IMR-90 (cell line): ENCODE measurements at regions not wholly inside any gene's neighbourhood (a gene's known extent, or its start where the extent isn't known, plus 50 kb on each side); places are given as distances from the start of the nearest gene placed in this dataset.

Source experiments
- ATAC-seq: fragments of 200-7000 bp; cut with Tn5 transposase; 2 replicates; pipeline ENCODE4 v1.9.1; 2020; ENCODE audit warnings: low read depth, mild to moderate bottlenecking, moderate library complexity
- BruUV-seq: library from RNA; stranded (reverse); fragments of 400-500 nt; replicated peaks from 2 replicates; lab custom pipeline; 2021; lab: Mats Ljungman, UMichigan
- CTCF ChIA-PET: fragments of 300-600 bp; formaldehyde crosslinking; extraction: SDS; loops from one replicate; lab custom pipeline; 2021; ENCODE audit warnings: antibody characterized with exemption; lab: Yijun Ruan, JAX
- POLR2A ChIA-PET: fragments of 300-600 bp; sonication (Branson Sonifier 250); formaldehyde crosslinking; loops from one replicate; lab custom pipeline; 2022; ENCODE audit warnings: antibody characterized with exemption; ENCODE audit not compliant: unreplicated experiment; lab: Charles Lee
- DNase-seq: peaks from one replicate; pipeline ENCODE4 v3.0.0; 2013
- H2AFZ ChIP-seq: replicated peaks from 2 replicates; pipeline ENCODE3; 2013; ENCODE audit warnings: low read length, mild to moderate bottlenecking; ENCODE audit not compliant: poor library complexity
- H2AK5ac ChIP-seq: 2 replicates; pipeline ENCODE4 v1.6.1; 2013; ENCODE audit warnings: low read depth, low read length, inconsistent platforms
- H2AK9ac ChIP-seq: replicated peaks from 2 replicates; pipeline ENCODE3; 2013; ENCODE audit warnings: mild to moderate bottlenecking, low read depth, low read length, moderate library complexity; ENCODE audit not compliant: poor library complexity
- H2BK120ac ChIP-seq: 2 replicates; pipeline ENCODE4 v1.6.1; 2013; ENCODE audit warnings: low read depth, low read length, inconsistent platforms
- H2BK15ac ChIP-seq: 3 replicates; pipeline ENCODE4 v1.6.1; 2013; ENCODE audit warnings: low read depth, low read length, inconsistent platforms
- H2BK20ac ChIP-seq: 2 replicates; pipeline ENCODE4 v1.6.1; 2013; ENCODE audit warnings: low read depth, mild to moderate bottlenecking, inconsistent platforms, low read length, moderate library complexity
- H2BK5ac ChIP-seq: 2 replicates; pipeline ENCODE4 v1.6.1; 2013; ENCODE audit warnings: mild to moderate bottlenecking, low read depth, low read length, inconsistent platforms; ENCODE audit not compliant: poor library complexity, severe bottlenecking
- H3K14ac ChIP-seq: replicated peaks from 2 replicates; pipeline ENCODE4 v1.6.1; 2013; ENCODE audit warnings: low read depth, low read length, inconsistent platforms
- H3K18ac ChIP-seq: 2 replicates; pipeline ENCODE4 v1.6.1; 2013; ENCODE audit warnings: low read depth, low read length, control low read depth
- H3K23ac ChIP-seq: 2 replicates; pipeline ENCODE4 v1.6.1; 2013; ENCODE audit warnings: low read depth, low read length, inconsistent platforms
- H3K27ac ChIP-seq: 2 replicates; pipeline ENCODE4 v1.5.1; 2013; ENCODE audit warnings: mild to moderate bottlenecking, control low read depth, low read length; ENCODE audit not compliant: insufficient read depth
- H3K27me3 ChIP-seq: 2 replicates; pipeline ENCODE4 v1.6.1; 2013; ENCODE audit warnings: low read length; ENCODE audit not compliant: control insufficient read depth, insufficient read depth
- H3K36me3 ChIP-seq: 2 replicates; pipeline ENCODE4 v1.6.1; 2013; ENCODE audit warnings: low read length, mixed read lengths; ENCODE audit not compliant: control insufficient read depth, insufficient read depth
- H3K4ac ChIP-seq: 2 replicates; pipeline ENCODE4 v1.6.1; 2013; ENCODE audit warnings: low read depth, low read length, inconsistent platforms
- H3K4me1 ChIP-seq: 2 replicates; pipeline ENCODE4 v1.6.1; 2013; ENCODE audit warnings: low read length, mixed read lengths; ENCODE audit not compliant: control insufficient read depth, insufficient read depth
- H3K4me2 ChIP-seq: 2 replicates; pipeline ENCODE4 v1.6.1; 2013; ENCODE audit warnings: low read depth, mild to moderate bottlenecking, control low read depth, low read length, moderate library complexity
- H3K4me3 ChIP-seq: 2 replicates; pipeline ENCODE4 v1.5.1; 2013; ENCODE audit warnings: low read depth, mild to moderate bottlenecking, control low read depth, low read length, moderate library complexity; ENCODE audit not compliant: insufficient read depth
- H3K56ac ChIP-seq: 2 replicates; pipeline ENCODE4 v1.6.1; 2013; ENCODE audit warnings: low read length, inconsistent platforms; ENCODE audit not compliant: insufficient read depth; ENCODE audit errors: extremely low read depth
- H3K79me1 ChIP-seq, 2 experiments: 2 replicates each; pipeline ENCODE4 v1.6.1; 2013; ENCODE audit warnings: low read length in 2 of 2, inconsistent platforms in 1 of 2, low read depth in 1 of 2
- H3K9ac ChIP-seq: 2 replicates; pipeline ENCODE4 v1.6.1; 2013; ENCODE audit warnings: low read depth, low read length, control low read depth
- H3K9me1 ChIP-seq: 2 replicates; pipeline ENCODE4 v1.6.1; 2013; ENCODE audit warnings: low read length, inconsistent platforms; ENCODE audit not compliant: insufficient read depth
- H3K9me3 ChIP-seq: 2 replicates; pipeline ENCODE4 v1.6.1; 2013; ENCODE audit warnings: low read length; ENCODE audit not compliant: control insufficient read depth, insufficient read depth
- H4K20me1 ChIP-seq: 2 replicates; pipeline ENCODE4 v1.6.1; 2013; ENCODE audit warnings: low read length, inconsistent platforms; ENCODE audit not compliant: insufficient read depth
- H4K5ac ChIP-seq: 2 replicates; pipeline ENCODE4 v1.6.1; 2013; ENCODE audit warnings: mild to moderate bottlenecking, low read depth, low read length, control low read depth
- H4K8ac ChIP-seq, 2 experiments: 2 replicates each; pipeline ENCODE4 v1.6.1; 2013; ENCODE audit warnings: low read depth in 2 of 2, low read length in 2 of 2, control low read depth in 1 of 2, inconsistent platforms in 1 of 2
- H4K91ac ChIP-seq: 2 replicates; pipeline ENCODE4 v1.6.1; 2013; ENCODE audit warnings: low read depth, low read length, inconsistent platforms; ENCODE audit not compliant: insufficient read depth
- NFE2L2 ChIP-seq: fragments of 150-350 bp; IDR thresholded peaks from 2 replicates; pipeline ENCODE4 v1.6.1; 2016; ENCODE audit warnings: low read depth, mild to moderate bottlenecking, low read length
- POLR2A ChIP-seq: IDR thresholded peaks from 2 replicates; pipeline ENCODE4 v1.6.1; 2012; ENCODE audit warnings: mild to moderate bottlenecking, low read depth, low read length
- RCOR1 ChIP-seq: IDR thresholded peaks from 2 replicates; pipeline ENCODE4 v1.6.1; 2012; ENCODE audit warnings: mild to moderate bottlenecking, low read length, improper control_type of control experiment; ENCODE audit not compliant: insufficient replicate concordance
- WGBS, 2 experiments: methylation state at CpG; one replicate each; pipeline versions ENCODE4 v1.1.5 to v1.1.7; 2013; ENCODE audit warnings: missing lambda C conversion rate in 2 of 2; ENCODE audit not compliant: insufficient read length in 1 of 2; ENCODE audit errors: extremely low coverage in 2 of 2; 5-methylcytosine and 5-hydroxymethylcytosine counted together
- dilution Hi-C: fragments of 300-500 bp; cut with HindIII; formaldehyde crosslinking; loops from one replicate; pipeline ENCODE4 v1.14.3; 2018; ENCODE audit warnings: low sequenced_read_pairs; ENCODE audit not compliant: unreplicated experiment
- in situ Hi-C: fragments of 300-500 bp; cut with MboI; formaldehyde crosslinking; loops from 3 replicates; pipeline ENCODE4 v1.14.3; 2019; ENCODE audit warnings: low sequenced_read_pairs, inconsistent platforms, mixed read lengths
- intact Hi-C: fragments of 100-400 bp; cut with micrococcal nuclease; formaldehyde crosslinking; loops from 2 replicates; pipeline ENCODE4 v1.10.0; 2022
- TF ChIP-seq, protein P1 (sequence below): conservative IDR thresholded peaks from 2 replicates; pipeline ENCODE4 v1.5.1; 2012; ENCODE audit warnings: mild to moderate bottlenecking, low read depth, low read length, improper control_type of control experiment
- TF ChIP-seq, protein P2 (sequence below): fragments of 150-350 bp; IDR thresholded peaks from 2 replicates; pipeline ENCODE4 v1.6.1; 2017; ENCODE audit warnings: mild to moderate bottlenecking, antibody characterized with exemption, low read length, low read depth

- no peak overlapping the region for H3K27ac ChIP-seq
- no peak overlapping the region for H2BK5ac ChIP-seq
- no peak overlapping the region for H3K9ac ChIP-seq
- BruUV-seq: no TSS peak
- H3K4me1 ChIP-seq: no peaks in the 10 kb centered on the region
- H4K91ac ChIP-seq: no peak overlapping the region
- DNase-seq (no peak), ATAC-seq (no peak)
- intact Hi-C loops: no loop called here
- no peak overlapping the region for H3K14ac ChIP-seq
- no CpG with 5 or more reads among the region's 1 CpG for WGBS, 2 experiments
- no peak overlapping the region for H3K56ac ChIP-seq
- TF ChIP-seq, protein P1, sequence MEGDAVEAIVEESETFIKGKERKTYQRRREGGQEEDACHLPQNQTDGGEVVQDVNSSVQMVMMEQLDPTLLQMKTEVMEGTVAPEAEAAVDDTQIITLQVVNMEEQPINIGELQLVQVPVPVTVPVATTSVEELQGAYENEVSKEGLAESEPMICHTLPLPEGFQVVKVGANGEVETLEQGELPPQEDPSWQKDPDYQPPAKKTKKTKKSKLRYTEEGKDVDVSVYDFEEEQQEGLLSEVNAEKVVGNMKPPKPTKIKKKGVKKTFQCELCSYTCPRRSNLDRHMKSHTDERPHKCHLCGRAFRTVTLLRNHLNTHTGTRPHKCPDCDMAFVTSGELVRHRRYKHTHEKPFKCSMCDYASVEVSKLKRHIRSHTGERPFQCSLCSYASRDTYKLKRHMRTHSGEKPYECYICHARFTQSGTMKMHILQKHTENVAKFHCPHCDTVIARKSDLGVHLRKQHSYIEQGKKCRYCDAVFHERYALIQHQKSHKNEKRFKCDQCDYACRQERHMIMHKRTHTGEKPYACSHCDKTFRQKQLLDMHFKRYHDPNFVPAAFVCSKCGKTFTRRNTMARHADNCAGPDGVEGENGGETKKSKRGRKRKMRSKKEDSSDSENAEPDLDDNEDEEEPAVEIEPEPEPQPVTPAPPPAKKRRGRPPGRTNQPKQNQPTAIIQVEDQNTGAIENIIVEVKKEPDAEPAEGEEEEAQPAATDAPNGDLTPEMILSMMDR: no peak
- TF ChIP-seq RCOR1: no peak
- TF ChIP-seq, protein P2, sequence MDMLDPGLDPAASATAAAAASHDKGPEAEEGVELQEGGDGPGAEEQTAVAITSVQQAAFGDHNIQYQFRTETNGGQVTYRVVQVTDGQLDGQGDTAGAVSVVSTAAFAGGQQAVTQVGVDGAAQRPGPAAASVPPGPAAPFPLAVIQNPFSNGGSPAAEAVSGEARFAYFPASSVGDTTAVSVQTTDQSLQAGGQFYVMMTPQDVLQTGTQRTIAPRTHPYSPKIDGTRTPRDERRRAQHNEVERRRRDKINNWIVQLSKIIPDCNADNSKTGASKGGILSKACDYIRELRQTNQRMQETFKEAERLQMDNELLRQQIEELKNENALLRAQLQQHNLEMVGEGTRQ: no peak
- no peak for TF ChIP-seq POLR2A
- no peak for TF ChIP-seq NFE2L2
- ChIA-PET POLR2A (no interaction called here), CTCF (interaction anchor here (0.5 kb wide), 1 partner anchor 10 kb away, joined by 3 read pairs; no protein-coding TSS in a partner anchor)
- H3K23ac ChIP-seq: no peak overlapping the region
- no peak overlapping the region for H3K4me3 ChIP-seq
- H3K4ac ChIP-seq: no peak overlapping the region
- no peak overlapping the region for H2AFZ ChIP-seq
- no peak overlapping the region for H2BK20ac ChIP-seq
- no peaks in the 10 kb centered on the region for H3K79me1 ChIP-seq
- no peak overlapping the region for H3K4me2 ChIP-seq
- H4K5ac ChIP-seq: no peak overlapping the region
- H2AK5ac ChIP-seq: no peak overlapping the region
- H2BK120ac ChIP-seq: no peak overlapping the region
- in situ Hi-C loops: no loop called here
- H3K27me3 ChIP-seq: no peaks in the 10 kb centered on the region
- no peaks in the 10 kb centered on the region for H3K36me3 ChIP-seq
- dilution Hi-C loops: no loop called here
- H4K20me1 ChIP-seq: no peaks in the 10 kb centered on the region
- no peak overlapping the region for H4K8ac ChIP-seq
- H3K9me3 ChIP-seq: peaks cover 5% of the 10 kb centered on the region; the same call in 1 of the 2 replicates
- no peak overlapping the region for H2AK9ac ChIP-seq
- H3K9me1 ChIP-seq: no peaks in the 10 kb centered on the region
- no peak overlapping the region for H3K18ac ChIP-seq
- no peak overlapping the region for H2BK15ac ChIP-seq
These were observed 319.7 kb downstream of the RAPGEF2 start for GRCh38 chr4:159422626-159423025.
